GM23338 (cell line): ENCODE measurements at regions not wholly inside any gene's neighbourhood (a gene's known extent, or its start where the extent isn't known, plus 50 kb on each side); places are given as distances from the start of the nearest gene placed in this dataset.

ENCODE experiments used
- CREB1 ChIP-seq: fragments of 250-450 bp; sonication (Bioruptor Pico); IDR thresholded peaks from 2 replicates; pipeline ENCODE4 v1.5.0; 2020; ENCODE audit warnings: low read depth, mild to moderate bottlenecking, moderate library complexity
- CTCF ChIP-seq, 2 experiments: fragments of 200-600 bp in 1 of 2; sonication (generic) in 1 of 2; conservative IDR thresholded peaks; 2 replicates each; pipeline versions ENCODE4 v1.5.1 to v1.6.1; 2016 to 2017; ENCODE audit warnings: antibody characterized with exemption in 2 of 2, low read depth in 2 of 2, mild to moderate bottlenecking in 2 of 2, moderate library complexity in 1 of 2
- ETS1 ChIP-seq: IDR thresholded peaks from 2 replicates; pipeline ENCODE4 v1.6.1; 2016; ENCODE audit warnings: antibody characterized with exemption
- EZH2 ChIP-seq: fragments of 200-600 bp; sonication (generic); IDR thresholded peaks from one replicate; pipeline ENCODE4 v1.8.0; 2017; ENCODE audit warnings: antibody characterized with exemption, mild to moderate bottlenecking, low read depth; ENCODE audit not compliant: unreplicated experiment
- EZH2phosphoT487 ChIP-seq: fragments of 200-600 bp; sonication (generic); IDR thresholded peaks from one replicate; pipeline ENCODE4 v1.8.1; 2018; ENCODE audit warnings: antibody characterized with exemption; ENCODE audit not compliant: unreplicated experiment
- JUNB ChIP-seq: IDR thresholded peaks from one replicate; pipeline ENCODE4 v1.6.1; 2016; ENCODE audit warnings: antibody characterized with exemption; ENCODE audit not compliant: unreplicated experiment
- NANOG ChIP-seq: IDR thresholded peaks from 2 replicates; pipeline ENCODE4 v1.6.1; 2016; ENCODE audit warnings: antibody characterized with exemption, borderline replicate concordance
- POLR2AphosphoS5 ChIP-seq: IDR thresholded peaks from 2 replicates; pipeline ENCODE4 v1.6.1; 2016; ENCODE audit warnings: antibody characterized with exemption, low read depth
- STAT1 ChIP-seq: IDR thresholded peaks from one replicate; pipeline ENCODE4 v1.6.1; 2016; ENCODE audit warnings: antibody characterized with exemption; ENCODE audit not compliant: unreplicated experiment
- ZNF462 ChIP-seq: fragments of 250-450 bp; sonication (Bioruptor Pico); IDR thresholded peaks from 2 replicates; pipeline ENCODE4 v1.5.0; 2020; ENCODE audit warnings: mild to moderate bottlenecking, moderate library complexity
- TF ChIP-seq, protein P1 (sequence below): IDR thresholded peaks from one replicate; pipeline ENCODE4 v1.6.1; 2018; ENCODE audit warnings: antibody characterized with exemption; ENCODE audit not compliant: unreplicated experiment

DNA sequence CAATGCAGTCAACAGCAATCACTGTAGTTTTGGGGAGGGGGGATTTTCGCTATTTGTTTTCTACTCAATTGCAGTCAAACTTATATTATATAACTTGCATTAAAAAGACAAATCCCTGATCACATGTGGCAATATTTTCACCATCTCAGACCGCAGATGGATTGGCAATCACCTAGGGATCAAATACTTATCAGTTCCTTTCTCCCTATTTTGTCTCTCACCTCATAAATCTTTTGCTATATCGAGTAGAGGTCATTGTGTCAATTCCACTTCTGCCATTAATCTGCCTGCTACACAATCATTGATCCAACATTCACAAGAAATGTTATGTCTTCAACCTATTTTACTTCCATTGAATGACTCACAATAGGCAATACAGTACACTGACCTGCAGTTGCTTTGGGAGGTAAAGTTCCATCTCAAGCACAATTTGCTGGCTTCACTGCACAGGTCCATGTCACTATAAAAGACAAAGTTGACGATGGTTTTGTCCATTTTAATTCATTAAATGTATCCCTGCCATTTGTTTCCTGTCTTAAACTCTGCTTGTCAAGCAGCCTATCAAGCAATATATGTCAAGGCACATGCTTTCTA lies 415.8 kb upstream of the PCDH9 start:
- TF ChIP-seq CTCF (conservative IDR thresholded peaks at IDR 0.05; ENCODE audit: low read depth in 2 of 2) (no peak), EZH2phosphoT487 (no peak), NANOG (no peak), EZH2 (no peak), POLR2AphosphoS5 (no peak), CREB1 (no peak), ZNF462 (CRISPR knock-in tag) (no peak), ETS1 (no peak), JUNB (no peak), STAT1 (no peak)
- TF ChIP-seq, protein P1, sequence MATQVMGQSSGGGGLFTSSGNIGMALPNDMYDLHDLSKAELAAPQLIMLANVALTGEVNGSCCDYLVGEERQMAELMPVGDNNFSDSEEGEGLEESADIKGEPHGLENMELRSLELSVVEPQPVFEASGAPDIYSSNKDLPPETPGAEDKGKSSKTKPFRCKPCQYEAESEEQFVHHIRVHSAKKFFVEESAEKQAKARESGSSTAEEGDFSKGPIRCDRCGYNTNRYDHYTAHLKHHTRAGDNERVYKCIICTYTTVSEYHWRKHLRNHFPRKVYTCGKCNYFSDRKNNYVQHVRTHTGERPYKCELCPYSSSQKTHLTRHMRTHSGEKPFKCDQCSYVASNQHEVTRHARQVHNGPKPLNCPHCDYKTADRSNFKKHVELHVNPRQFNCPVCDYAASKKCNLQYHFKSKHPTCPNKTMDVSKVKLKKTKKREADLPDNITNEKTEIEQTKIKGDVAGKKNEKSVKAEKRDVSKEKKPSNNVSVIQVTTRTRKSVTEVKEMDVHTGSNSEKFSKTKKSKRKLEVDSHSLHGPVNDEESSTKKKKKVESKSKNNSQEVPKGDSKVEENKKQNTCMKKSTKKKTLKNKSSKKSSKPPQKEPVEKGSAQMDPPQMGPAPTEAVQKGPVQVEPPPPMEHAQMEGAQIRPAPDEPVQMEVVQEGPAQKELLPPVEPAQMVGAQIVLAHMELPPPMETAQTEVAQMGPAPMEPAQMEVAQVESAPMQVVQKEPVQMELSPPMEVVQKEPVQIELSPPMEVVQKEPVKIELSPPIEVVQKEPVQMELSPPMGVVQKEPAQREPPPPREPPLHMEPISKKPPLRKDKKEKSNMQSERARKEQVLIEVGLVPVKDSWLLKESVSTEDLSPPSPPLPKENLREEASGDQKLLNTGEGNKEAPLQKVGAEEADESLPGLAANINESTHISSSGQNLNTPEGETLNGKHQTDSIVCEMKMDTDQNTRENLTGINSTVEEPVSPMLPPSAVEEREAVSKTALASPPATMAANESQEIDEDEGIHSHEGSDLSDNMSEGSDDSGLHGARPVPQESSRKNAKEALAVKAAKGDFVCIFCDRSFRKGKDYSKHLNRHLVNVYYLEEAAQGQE, result no peak
